A204.1 (cell line): ENCODE measurements at regions not wholly inside any gene's neighbourhood (a gene's known extent, or its start where the extent isn't known, plus 50 kb on each side); places are given as distances from the start of the nearest gene placed in this dataset.
A peak's percentile ranks its signal among the peaks of the same experiment; 100 is the strongest.

Source experiments
- FAIRE-seq: peaks from 2 replicates; lab custom pipeline; 2012; peaks lifted over from hg19 to GRCh38; lab: Jason Lieb, UNC

GRCh38 chr10:57874810-57875209 lies 392.9 kb downstream of the IPMK start:
- no peak for FAIRE-seq

- FAIRE-seq: no peak
Measured at GRCh38 chr10:57867241-57867640, 400.5 kb downstream of the IPMK start.

GRCh38 chr10:57864765-57865680 lies 402.7 kb downstream of the IPMK start:
- FAIRE-seq: no peak

- peak; percentile 67 for FAIRE-seq
Measured at GRCh38 chr10:57849691-57850357, 417.9 kb downstream of the IPMK start.

GRCh38 chr10:57846307-57847065 lies 421.2 kb downstream of the IPMK start:
- FAIRE-seq: no peak

- no peak for FAIRE-seq
Measured at GRCh38 chr10:57844387-57844998, 423.2 kb downstream of the IPMK start.

- no peak for FAIRE-seq
Measured at GRCh38 chr10:57830877-57831560, 436.7 kb downstream of the IPMK start.

- no peak for FAIRE-seq
Measured at GRCh38 chr10:57825015-57825414, 442.7 kb downstream of the IPMK start.

- no peak for FAIRE-seq
Measured at GRCh38 chr10:57823398-57823797, 444.3 kb downstream of the IPMK start.

- no peak for FAIRE-seq
Measured at GRCh38 chr10:57822965-57823364, 444.7 kb downstream of the IPMK start.

GRCh38 chr10:57818522-57818921 lies 449.2 kb downstream of the IPMK start:
- FAIRE-seq: no peak

- no peak for FAIRE-seq
Measured at GRCh38 chr10:57817741-57818140, 450.0 kb downstream of the IPMK start.

- no peak for FAIRE-seq
Measured at GRCh38 chr10:57815949-57816348, 451.7 kb downstream of the IPMK start.

GRCh38 chr10:57809961-57810360 lies 457.7 kb downstream of the IPMK start:
- no peak for FAIRE-seq

- FAIRE-seq: no peak
Measured at GRCh38 chr10:57807906-57808305, 459.8 kb downstream of the IPMK start.

- FAIRE-seq: no peak
Measured at GRCh38 chr10:57806675-57807074, 461.0 kb downstream of the IPMK start.

- FAIRE-seq: no peak
Measured at GRCh38 chr10:57799625-57800024, 468.1 kb downstream of the IPMK start.

- FAIRE-seq: no peak
Measured at GRCh38 chr10:57798830-57799229, 468.9 kb downstream of the IPMK start.

- no peak for FAIRE-seq
Measured at GRCh38 chr10:57791546-57791945, 476.1 kb downstream of the IPMK start.

- FAIRE-seq: no peak
Measured at GRCh38 chr10:57790703-57791102, 477.0 kb downstream of the IPMK start.

- no peak for FAIRE-seq
Measured at GRCh38 chr10:57788117-57788516, 479.6 kb downstream of the IPMK start.
